GM12864 (cell line): ENCODE measurements at regions not wholly inside any gene's neighbourhood (a gene's known extent, or its start where the extent isn't known, plus 50 kb on each side); places are given as distances from the start of the nearest gene placed in this dataset.
"Not testable (repeated sequence)": the region's sequence is repeated elsewhere in the genome, so short reads cannot be mapped to it uniquely, and the experiment has no call there.

Experiments
- DNase-seq: peaks from one replicate; pipeline ENCODE4 v3.0.0-alpha.2; 2011; ENCODE audit warnings: low read depth
- H3K4me3 ChIP-seq: 2 replicates; pipeline ENCODE4 v1.5.1; 2011; ENCODE audit warnings: mild to moderate bottlenecking, low read depth, low read length, control low read depth
- TF ChIP-seq, protein P1 (sequence below): IDR thresholded peaks from 2 replicates; pipeline ENCODE4 v1.5.1; 2011; ENCODE audit warnings: low read depth, mild to moderate bottlenecking, moderate library complexity, low read length, control low read depth, inconsistent platforms; ENCODE audit errors: missing control alignments

DNA sequence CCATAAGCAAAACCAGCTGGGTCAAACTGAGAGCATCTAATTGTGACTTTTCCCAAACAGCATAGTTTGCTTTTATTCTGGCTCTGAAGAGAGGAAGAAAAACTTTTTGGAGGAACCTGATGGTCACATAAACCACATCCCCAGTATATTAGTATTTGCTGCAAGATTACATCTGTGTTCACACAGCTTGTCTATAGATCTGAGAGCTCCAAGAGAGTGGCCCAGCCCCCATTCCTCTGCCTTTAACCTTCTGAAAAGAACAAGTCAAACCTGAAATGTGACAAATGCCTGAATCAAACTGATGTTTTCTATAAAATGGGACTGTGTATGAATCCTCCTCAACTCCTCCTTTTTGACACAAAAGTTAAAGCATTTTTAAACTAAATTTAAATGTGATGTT, 435.2 kb downstream of the ZNF479 start:
- not testable (repeated sequence) for H3K4me3 ChIP-seq, DNase-seq

- TF ChIP-seq, protein P1, sequence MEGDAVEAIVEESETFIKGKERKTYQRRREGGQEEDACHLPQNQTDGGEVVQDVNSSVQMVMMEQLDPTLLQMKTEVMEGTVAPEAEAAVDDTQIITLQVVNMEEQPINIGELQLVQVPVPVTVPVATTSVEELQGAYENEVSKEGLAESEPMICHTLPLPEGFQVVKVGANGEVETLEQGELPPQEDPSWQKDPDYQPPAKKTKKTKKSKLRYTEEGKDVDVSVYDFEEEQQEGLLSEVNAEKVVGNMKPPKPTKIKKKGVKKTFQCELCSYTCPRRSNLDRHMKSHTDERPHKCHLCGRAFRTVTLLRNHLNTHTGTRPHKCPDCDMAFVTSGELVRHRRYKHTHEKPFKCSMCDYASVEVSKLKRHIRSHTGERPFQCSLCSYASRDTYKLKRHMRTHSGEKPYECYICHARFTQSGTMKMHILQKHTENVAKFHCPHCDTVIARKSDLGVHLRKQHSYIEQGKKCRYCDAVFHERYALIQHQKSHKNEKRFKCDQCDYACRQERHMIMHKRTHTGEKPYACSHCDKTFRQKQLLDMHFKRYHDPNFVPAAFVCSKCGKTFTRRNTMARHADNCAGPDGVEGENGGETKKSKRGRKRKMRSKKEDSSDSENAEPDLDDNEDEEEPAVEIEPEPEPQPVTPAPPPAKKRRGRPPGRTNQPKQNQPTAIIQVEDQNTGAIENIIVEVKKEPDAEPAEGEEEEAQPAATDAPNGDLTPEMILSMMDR: no peak
- H3K4me3 ChIP-seq: no peak overlapping the region
- no peak for DNase-seq
These were observed 445.9 kb downstream of the ZNF479 start for GRCh38 chr7:56686276-56686859.

DNA sequence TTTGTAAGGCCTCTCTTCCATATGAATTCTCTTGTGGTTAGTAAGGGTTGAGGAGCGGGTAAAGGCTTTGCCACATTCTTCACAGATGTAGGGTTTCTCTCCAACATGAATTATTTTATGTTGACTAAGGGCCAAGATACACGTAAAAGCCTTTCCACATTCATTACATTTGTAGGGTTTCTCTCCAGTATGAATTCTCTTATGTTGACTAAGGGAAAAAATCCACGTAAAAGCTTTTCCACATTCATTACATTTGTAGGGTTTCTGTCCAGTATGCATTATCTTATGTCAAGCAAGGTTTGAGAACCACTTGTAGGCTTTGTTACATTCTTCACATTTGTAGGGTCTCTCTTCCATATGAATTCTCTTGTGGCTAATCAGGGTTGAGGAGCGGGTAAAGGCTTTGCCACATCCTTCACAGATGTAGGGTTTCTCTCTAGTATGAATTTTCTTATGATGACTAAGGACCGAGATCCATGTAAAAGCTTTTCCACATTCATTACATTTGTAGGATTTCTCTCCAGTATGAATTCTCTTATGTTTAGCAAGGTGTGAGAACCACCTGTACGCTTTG, 493.0 kb downstream of the ZNF479 start:
- no peak for DNase-seq
- TF ChIP-seq, protein P1: no peak
- H3K4me3 ChIP-seq: no peak overlapping the region

DNA sequence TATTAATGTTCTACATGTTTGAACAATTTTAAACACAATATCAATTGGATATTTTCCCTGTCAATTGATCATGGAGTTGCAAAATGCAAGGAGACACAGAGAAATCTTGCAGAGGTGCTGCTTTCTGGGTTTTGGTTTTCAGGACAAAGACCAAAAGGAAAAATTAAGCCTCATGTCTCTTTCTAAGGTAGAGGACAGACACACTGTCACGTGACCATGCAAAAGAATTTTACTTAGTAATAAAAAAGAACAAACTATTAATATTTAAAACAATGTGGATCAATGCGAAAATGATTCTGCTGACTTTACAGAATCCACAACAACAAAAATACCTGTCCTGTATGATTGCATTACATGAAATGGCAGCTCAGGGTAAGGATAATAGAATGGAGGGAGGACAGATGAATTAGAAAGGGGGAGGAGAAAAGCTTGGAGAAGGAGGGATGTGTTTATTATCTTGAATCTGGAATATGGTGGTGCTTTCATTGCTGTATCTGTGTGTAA, 493.7 kb upstream of the NUPR2 start:
- H3K4me3 ChIP-seq: no peak overlapping the region
- no peak for DNase-seq
- TF ChIP-seq, protein P1: no peak

DNA sequence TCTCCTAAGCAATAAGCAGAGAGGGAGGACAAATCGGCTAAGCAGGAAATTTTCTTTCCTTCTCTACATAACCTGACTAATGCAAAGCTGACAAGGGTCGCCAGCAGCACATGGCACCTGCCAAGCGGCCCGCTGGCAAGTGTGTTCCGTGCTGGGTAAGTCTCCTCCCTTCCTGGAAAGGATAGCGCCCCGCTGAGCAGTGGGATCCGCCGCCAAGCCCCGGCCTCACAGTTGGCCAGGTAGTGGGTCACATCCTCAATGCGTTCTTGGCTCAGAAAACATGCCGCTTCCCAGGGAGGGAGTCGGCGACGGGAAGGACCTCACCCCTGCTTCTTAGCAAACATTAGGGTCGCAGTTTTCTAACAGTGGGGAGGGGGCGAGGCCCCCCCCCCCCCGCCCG, 488.9 kb upstream of the NUPR2 start:
- H3K4me3 ChIP-seq: no peak overlapping the region
- TF ChIP-seq, protein P1: no peak
- no peak for DNase-seq

DNA sequence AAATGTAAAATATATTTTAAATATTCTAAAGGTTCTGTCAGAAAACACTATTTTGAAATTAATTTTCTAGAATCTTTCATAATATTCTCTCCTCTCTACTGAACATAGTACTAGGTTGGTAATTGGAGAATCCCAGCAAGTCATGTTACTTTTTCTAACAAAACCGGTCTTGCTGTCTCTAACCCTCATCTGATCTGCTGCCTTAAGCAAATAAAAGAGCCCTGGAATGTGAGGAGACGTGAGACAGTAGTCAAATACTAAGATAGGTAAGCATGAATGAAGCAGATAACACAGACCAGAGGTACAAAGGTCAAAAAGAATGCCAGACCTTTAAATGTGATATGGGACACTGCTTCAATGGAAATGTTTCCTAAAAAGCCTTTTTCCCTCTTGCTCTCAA, 462.4 kb upstream of the NUPR2 start:
- no peak for DNase-seq
- no peak overlapping the region for H3K4me3 ChIP-seq
- TF ChIP-seq, protein P1: no peak

DNA sequence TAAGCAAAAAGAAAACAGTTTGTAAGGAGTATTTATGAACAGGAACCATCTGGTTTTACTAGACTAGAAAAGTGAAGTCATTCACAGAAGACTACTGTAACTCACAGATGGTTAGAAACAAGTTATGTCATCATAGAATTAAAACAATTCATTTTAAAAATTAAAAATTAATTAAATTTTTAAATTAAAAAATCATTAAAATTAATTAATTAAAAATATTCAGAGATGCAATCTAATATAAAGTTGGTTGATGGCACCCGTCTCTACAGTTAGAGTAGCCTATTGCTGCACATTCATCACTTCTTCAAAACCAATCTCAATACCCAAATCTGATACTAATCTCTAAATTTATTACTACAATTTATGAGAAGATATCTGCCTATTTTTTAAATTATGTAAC, 454.8 kb upstream of the NUPR2 start:
- DNase-seq: no peak
- no peak overlapping the region for H3K4me3 ChIP-seq
- TF ChIP-seq, protein P1: no peak
